Activated naive CD4-positive, alpha-beta T cell treated with anti-CD3 and anti-CD28 coated beads, Interleukin-2, amount 10 ng/mL, durations not matched to agents 7 days and 5 days (primary cell): ENCODE measurements at regions not wholly inside any gene's neighbourhood (a gene's known extent, or its start where the extent isn't known, plus 50 kb on each side); places are given as distances from the start of the nearest gene placed in this dataset.

Experiments used
- CTCF ChIA-PET: fragments of 350-600 bp; sonication (Branson Sonifier 250); formaldehyde crosslinking; loops from one replicate; lab custom pipeline; 2021; ENCODE audit warnings: antibody characterized with exemption; lab: Charles Lee
- DNase-seq: peaks from one replicate; pipeline ENCODE4 v3.0.0-alpha.2; 2020
- H3K27ac Mint-ChIP-seq: one replicate; pipeline ENCODE4 v1.8.0; 2021; ENCODE audit warnings: mild to moderate bottlenecking, moderate library complexity, mixed read lengths
- H3K27me3 Mint-ChIP-seq: one replicate; pipeline ENCODE4 v1.8.0; 2021; ENCODE audit warnings: mild to moderate bottlenecking, mixed read lengths
- H3K36me3 Mint-ChIP-seq: one replicate; pipeline ENCODE4 v1.8.0; 2021; ENCODE audit warnings: mixed read lengths
- H3K4me1 Mint-ChIP-seq: one replicate; pipeline ENCODE4 v1.8.0; 2021; ENCODE audit warnings: mixed read lengths
- H3K4me3 Mint-ChIP-seq: one replicate; pipeline ENCODE4 v1.8.0; 2021; ENCODE audit warnings: mild to moderate bottlenecking, moderate library complexity, mixed read lengths
- H3K9me3 Mint-ChIP-seq: one replicate; pipeline ENCODE4 v1.8.0; 2021; ENCODE audit warnings: mixed read lengths

DNA sequence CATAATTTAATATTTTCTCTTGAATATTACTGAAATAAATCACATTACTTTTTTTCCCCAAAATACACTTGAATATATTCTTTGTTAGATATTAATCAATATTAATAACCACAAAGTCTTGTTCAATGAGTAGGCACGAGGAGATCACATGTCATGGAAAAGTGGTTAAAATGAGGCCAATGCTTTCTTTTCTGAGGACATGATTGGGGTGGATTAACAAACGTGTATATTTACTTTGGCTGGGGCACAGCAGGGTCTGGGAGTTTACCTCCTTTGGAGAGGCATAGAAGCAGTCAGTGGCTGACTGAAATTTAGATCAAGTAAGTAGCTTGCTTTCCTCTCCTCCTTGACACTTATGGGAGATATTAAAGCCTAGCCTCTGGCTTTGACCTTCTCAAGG lies 664.3 kb upstream of the B3GALT2 start:
- Mint-ChIP-seq H3K27ac (no peak overlapping the region), H3K36me3 (no peaks in the 10 kb centered on the region), H3K4me1 (no peaks in the 10 kb centered on the region), H3K27me3 (no peaks in the 10 kb centered on the region), H3K9me3 (peaks cover 7% of the 10 kb centered on the region), H3K4me3 (no peak overlapping the region)
- CTCF ChIA-PET: no interaction called here
- no peak for DNase-seq

DNA sequence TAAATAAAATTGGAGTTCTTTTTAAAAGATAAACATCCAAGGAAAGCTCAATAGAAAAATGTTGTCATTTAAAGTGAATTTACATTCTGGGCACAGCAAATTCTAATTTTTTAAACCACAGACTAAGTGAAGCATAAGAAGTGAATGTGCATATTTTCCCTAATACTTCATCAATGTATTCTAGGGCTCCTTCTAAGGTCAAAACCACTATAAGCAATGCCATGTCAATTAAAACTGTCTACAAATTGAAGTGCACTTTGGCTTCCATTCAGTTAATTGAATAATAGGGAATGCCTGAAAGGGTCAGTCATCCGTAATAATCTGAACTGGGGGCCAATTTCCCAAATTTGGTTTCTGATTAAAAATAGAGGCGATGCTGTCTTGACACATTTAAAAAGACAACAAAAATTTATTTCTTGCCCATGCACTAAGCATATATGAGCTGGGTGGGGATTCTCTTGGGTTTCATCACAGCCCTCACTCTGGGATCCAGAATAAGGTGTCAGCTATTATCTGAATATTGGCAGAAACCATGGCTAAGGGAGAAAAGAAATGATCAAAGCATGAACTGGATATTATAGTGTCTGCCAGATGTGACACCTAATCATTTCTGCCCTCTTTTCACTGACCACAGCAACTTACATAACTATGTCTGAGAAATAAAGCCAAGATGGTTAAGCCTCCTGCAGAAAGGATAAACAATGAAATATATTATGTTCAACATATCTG lies 660.6 kb upstream of the B3GALT2 start:
- CTCF ChIA-PET: interaction anchor here (0.6 kb wide), 1 partner anchor 91 kb away, joined by 3 read pairs; no protein-coding TSS in a partner anchor
- no peaks in the 10 kb centered on the region for H3K27me3 Mint-ChIP-seq
- H3K4me3 Mint-ChIP-seq: no peak overlapping the region
- H3K36me3 Mint-ChIP-seq: no peaks in the 10 kb centered on the region
- no peak for DNase-seq
- no peaks in the 10 kb centered on the region for H3K4me1 Mint-ChIP-seq
- no peak overlapping the region for H3K27ac Mint-ChIP-seq
- H3K9me3 Mint-ChIP-seq: peaks cover 5% of the 10 kb centered on the region

DNA sequence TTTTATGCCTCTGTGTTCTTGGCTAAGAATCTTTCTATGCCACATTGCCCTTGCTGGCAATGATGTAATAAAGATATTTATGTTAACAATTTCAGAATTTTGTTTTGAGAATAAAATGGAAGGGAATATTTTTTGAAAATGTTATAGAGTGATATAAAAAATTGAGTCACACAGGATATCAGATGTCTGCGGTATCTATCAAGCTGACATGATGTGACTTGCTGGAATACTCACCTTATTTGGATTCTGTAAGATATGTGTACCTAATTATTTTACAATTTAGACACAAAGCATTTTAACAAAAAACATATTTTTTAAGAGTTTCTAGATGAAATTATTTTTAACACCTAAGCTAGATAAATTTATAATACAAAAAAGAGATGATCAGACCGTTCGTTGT lies 660.0 kb upstream of the B3GALT2 start:
- no peaks in the 10 kb centered on the region for H3K4me1 Mint-ChIP-seq
- no peak overlapping the region for H3K4me3 Mint-ChIP-seq
- no peak overlapping the region for H3K27ac Mint-ChIP-seq
- no peak for DNase-seq
- H3K27me3 Mint-ChIP-seq: no peaks in the 10 kb centered on the region
- CTCF ChIA-PET: no interaction called here
- H3K9me3 Mint-ChIP-seq: peaks cover 5% of the 10 kb centered on the region
- H3K36me3 Mint-ChIP-seq: no peaks in the 10 kb centered on the region

DNA sequence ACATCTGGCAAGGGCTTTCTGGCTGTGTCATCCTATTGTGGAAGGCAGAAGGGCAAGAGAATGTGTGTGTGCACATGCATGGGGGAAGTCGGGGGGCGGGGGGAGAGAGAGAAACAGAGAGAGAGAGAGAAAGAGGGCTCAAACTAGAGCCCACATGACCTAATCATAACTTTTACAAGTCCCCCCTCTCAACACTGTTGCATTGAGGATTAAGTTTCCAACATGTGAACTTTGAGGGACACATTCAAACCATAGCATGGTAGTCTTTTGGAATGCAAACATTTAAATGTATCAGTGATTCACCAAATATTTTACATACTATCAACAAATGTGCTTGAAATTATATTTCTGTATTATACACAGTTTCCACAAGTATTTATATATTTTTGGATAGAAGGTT lies 655.4 kb upstream of the B3GALT2 start:
- CTCF ChIA-PET: no interaction called here
- DNase-seq: no peak
- no peak overlapping the region for H3K27ac Mint-ChIP-seq
- H3K9me3 Mint-ChIP-seq: peaks cover 7% of the 10 kb centered on the region
- H3K36me3 Mint-ChIP-seq: no peaks in the 10 kb centered on the region
- no peaks in the 10 kb centered on the region for H3K27me3 Mint-ChIP-seq
- no peak overlapping the region for H3K4me3 Mint-ChIP-seq
- no peaks in the 10 kb centered on the region for H3K4me1 Mint-ChIP-seq

- CTCF ChIA-PET: no interaction called here
- no peak overlapping the region for H3K27ac Mint-ChIP-seq
- DNase-seq: no peak
- H3K36me3 Mint-ChIP-seq: peaks cover 2% of the 10 kb centered on the region
- H3K9me3 Mint-ChIP-seq: peaks cover 15% of the 10 kb centered on the region
- H3K4me1 Mint-ChIP-seq: no peaks in the 10 kb centered on the region
- no peak overlapping the region for H3K4me3 Mint-ChIP-seq
- H3K27me3 Mint-ChIP-seq: no peaks in the 10 kb centered on the region
Observed at GRCh38 chr1:193831465-193831864, 645.1 kb upstream of the B3GALT2 start.

DNA sequence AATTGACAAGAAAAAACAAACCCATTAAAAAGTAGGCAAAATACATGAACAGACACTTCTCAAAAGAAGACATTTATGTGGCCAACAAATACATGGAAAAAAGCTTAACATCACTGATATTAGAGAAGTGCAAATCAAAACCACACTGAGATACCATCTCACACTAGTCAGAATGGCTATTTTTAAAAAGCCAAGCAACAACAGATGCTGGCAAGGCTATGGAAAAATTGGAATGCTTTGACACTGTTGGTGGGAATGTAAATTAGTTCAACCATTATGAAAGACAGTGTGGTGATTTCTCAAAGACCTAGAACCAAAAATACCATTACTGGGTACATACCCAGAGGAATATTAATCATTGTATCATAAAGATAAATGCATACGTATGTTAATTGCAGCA lies 641.1 kb upstream of the B3GALT2 start:
- Mint-ChIP-seq H3K27me3 (no peaks in the 10 kb centered on the region), H3K9me3 (peaks cover 11% of the 10 kb centered on the region), H3K4me3 (no peak overlapping the region), H3K27ac (no peak overlapping the region), H3K4me1 (no peaks in the 10 kb centered on the region), H3K36me3 (no peaks in the 10 kb centered on the region)
- no peak for DNase-seq
- CTCF ChIA-PET: interaction anchor here (1.3 kb wide), 1 partner anchor 9 kb away, joined by 3 read pairs; no protein-coding TSS in a partner anchor

DNA sequence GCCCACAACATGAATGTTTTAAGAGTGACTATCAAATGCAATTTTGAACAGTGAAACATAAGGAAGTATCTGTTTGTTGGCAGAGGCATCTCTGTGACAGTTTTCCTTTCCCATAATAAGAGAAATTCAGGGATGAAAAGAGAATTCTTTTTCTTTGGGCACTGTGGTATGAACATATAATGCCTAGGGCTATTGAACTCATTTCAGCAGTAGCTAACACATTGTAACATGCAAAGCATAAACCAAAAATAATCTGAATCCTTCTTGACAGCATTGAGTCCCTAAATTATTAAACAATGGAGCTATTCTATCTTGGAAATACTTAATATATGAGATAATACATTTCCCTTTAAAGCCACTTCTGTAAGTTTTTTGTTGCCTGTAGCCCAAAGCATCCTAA lies 633.0 kb upstream of the B3GALT2 start:
- Mint-ChIP-seq H3K4me1 (peaks cover 2% of the 10 kb centered on the region), H3K9me3 (peaks cover 1% of the 10 kb centered on the region), H3K36me3 (no peaks in the 10 kb centered on the region), H3K4me3 (no peak overlapping the region), H3K27ac (no peak overlapping the region), H3K27me3 (no peaks in the 10 kb centered on the region)
- CTCF ChIA-PET: no interaction called here
- DNase-seq: no peak

DNA sequence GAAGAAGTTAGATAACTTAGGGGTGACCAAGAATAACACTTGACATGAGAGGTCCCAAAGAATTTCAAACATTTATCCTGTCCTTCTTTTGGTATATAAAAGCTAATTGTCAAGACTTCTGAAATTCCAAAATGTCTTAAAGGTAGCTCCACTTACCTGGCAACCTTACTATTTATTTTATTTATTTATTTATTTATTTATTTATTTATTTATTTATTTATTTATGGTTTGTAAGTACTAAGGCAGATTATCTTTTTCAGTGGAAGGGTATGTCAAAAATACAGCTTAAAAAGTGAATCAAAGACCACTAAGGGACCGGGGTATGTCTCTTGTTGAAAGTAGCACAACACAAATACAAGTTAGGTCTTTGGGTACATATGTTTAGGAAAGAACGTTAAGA lies 620.8 kb upstream of the B3GALT2 start:
- Mint-ChIP-seq H3K27ac (no peak overlapping the region), H3K9me3 (peaks cover 4% of the 10 kb centered on the region), H3K27me3 (no peaks in the 10 kb centered on the region), H3K36me3 (no peaks in the 10 kb centered on the region), H3K4me3 (no peak overlapping the region), H3K4me1 (peaks cover 5% of the 10 kb centered on the region)
- no peak for DNase-seq
- CTCF ChIA-PET: no interaction called here

GRCh38 chr1:193806079-193807048 lies 620.0 kb upstream of the B3GALT2 start:
- DNase-seq: no peak
- H3K36me3 Mint-ChIP-seq: no peaks in the 10 kb centered on the region
- H3K4me1 Mint-ChIP-seq: peaks cover 5% of the 10 kb centered on the region
- no peaks in the 10 kb centered on the region for H3K27me3 Mint-ChIP-seq
- H3K27ac Mint-ChIP-seq: no peak overlapping the region
- CTCF ChIA-PET: no interaction called here
- H3K9me3 Mint-ChIP-seq: peaks cover 4% of the 10 kb centered on the region
- no peak overlapping the region for H3K4me3 Mint-ChIP-seq

GRCh38 chr1:193799948-193800690 lies 613.7 kb upstream of the B3GALT2 start:
- Mint-ChIP-seq H3K9me3 (peaks cover 4% of the 10 kb centered on the region), H3K4me1 (no peaks in the 10 kb centered on the region), H3K27ac (no peak overlapping the region), H3K36me3 (no peaks in the 10 kb centered on the region), H3K4me3 (no peak overlapping the region), H3K27me3 (no peaks in the 10 kb centered on the region)
- no peak for DNase-seq
- CTCF ChIA-PET: no interaction called here

DNA sequence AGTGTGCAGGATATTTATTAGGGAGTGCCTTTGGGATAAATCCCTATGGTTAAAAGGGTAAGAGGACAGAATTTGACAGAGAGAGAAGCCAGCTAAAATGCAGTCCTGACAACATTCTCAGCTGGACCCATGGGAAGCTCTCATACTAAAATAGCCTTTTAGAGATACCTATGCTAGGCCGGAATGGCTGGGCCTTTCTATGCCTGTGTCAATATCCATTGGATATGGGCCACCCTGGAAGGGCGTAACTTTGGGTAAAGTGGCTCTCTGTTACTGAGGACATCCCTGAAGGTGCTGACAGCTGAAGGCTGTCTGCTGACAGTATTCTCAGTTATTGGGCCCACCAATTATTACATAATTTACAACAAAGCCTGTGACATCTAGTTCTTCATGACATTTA lies 613.0 kb upstream of the B3GALT2 start:
- no peaks in the 10 kb centered on the region for H3K4me1 Mint-ChIP-seq
- H3K4me3 Mint-ChIP-seq: no peak overlapping the region
- no peaks in the 10 kb centered on the region for H3K27me3 Mint-ChIP-seq
- no peak for DNase-seq
- no peak overlapping the region for H3K27ac Mint-ChIP-seq
- peaks cover 4% of the 10 kb centered on the region for H3K9me3 Mint-ChIP-seq
- H3K36me3 Mint-ChIP-seq: no peaks in the 10 kb centered on the region
- CTCF ChIA-PET: no interaction called here

DNA sequence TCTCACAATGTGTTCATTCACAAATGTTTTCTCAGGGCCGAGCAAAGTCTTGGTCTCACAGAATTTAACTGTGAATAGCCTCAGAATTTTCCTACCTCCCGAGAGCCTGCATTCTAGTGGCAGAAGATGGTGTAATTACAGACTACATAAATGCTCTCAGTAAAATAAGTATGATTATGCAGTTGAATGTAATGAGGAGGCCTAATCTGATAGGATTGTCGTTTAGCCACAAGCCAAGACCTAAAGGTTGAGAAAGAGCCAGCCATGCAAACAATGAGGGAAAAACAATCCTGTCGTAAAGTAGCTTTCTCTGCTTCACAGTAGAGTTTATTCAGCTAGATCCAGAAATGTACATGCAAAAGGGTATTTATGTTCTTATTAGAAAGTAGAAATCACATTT lies 607.8 kb upstream of the B3GALT2 start:
- H3K27ac Mint-ChIP-seq: no peak overlapping the region
- no peak for DNase-seq
- H3K36me3 Mint-ChIP-seq: no peaks in the 10 kb centered on the region
- no peaks in the 10 kb centered on the region for H3K9me3 Mint-ChIP-seq
- CTCF ChIA-PET: no interaction called here
- H3K4me1 Mint-ChIP-seq: no peaks in the 10 kb centered on the region
- H3K4me3 Mint-ChIP-seq: no peak overlapping the region
- H3K27me3 Mint-ChIP-seq: no peaks in the 10 kb centered on the region

- H3K36me3 Mint-ChIP-seq: no peaks in the 10 kb centered on the region
- H3K27ac Mint-ChIP-seq: no peak overlapping the region
- H3K4me3 Mint-ChIP-seq: no peak overlapping the region
Observed at GRCh38 chr1:193791746-193792145, 605.3 kb upstream of the B3GALT2 start.

GRCh38 chr1:193787061-193787460 lies 600.6 kb upstream of the B3GALT2 start:
- Mint-ChIP-seq H3K27me3 (no peaks in the 10 kb centered on the region), H3K36me3 (no peaks in the 10 kb centered on the region), H3K9me3 (no peaks in the 10 kb centered on the region), H3K4me1 (no peaks in the 10 kb centered on the region), H3K4me3 (no peak overlapping the region), H3K27ac (no peak overlapping the region)
- no peak for DNase-seq
- CTCF ChIA-PET: no interaction called here

More at GRCh38 chr1:193791746-193792145, 605.3 kb upstream of the B3GALT2 start:
- H3K4me1 Mint-ChIP-seq: no peaks in the 10 kb centered on the region
- CTCF ChIA-PET: no interaction called here
- no peaks in the 10 kb centered on the region for H3K9me3 Mint-ChIP-seq
- no peaks in the 10 kb centered on the region for H3K27me3 Mint-ChIP-seq
- DNase-seq: no peak
